NCI-H82 treated with DMSO at 0.1 percent for 48 hours (cell line): ENCODE measurements at regions not wholly inside any gene's neighbourhood (a gene's known extent, or its start where the extent isn't known, plus 50 kb on each side); places are given as distances from the start of the nearest gene placed in this dataset.

Experiments used
- DNase-seq: peaks from one replicate; lab custom pipeline; 2025; ENCODE audit not compliant: unreplicated experiment; lab: John Stamatoyannopoulos, UW

- no peak for DNase-seq
Observed at GRCh38 chr5:142435410-142436115, 110.7 kb upstream of the SPRY4 start.

GRCh38 chr5:142434322-142434612, 109.4 kb upstream of the SPRY4 start:
- DNase-seq: no peak

DNA sequence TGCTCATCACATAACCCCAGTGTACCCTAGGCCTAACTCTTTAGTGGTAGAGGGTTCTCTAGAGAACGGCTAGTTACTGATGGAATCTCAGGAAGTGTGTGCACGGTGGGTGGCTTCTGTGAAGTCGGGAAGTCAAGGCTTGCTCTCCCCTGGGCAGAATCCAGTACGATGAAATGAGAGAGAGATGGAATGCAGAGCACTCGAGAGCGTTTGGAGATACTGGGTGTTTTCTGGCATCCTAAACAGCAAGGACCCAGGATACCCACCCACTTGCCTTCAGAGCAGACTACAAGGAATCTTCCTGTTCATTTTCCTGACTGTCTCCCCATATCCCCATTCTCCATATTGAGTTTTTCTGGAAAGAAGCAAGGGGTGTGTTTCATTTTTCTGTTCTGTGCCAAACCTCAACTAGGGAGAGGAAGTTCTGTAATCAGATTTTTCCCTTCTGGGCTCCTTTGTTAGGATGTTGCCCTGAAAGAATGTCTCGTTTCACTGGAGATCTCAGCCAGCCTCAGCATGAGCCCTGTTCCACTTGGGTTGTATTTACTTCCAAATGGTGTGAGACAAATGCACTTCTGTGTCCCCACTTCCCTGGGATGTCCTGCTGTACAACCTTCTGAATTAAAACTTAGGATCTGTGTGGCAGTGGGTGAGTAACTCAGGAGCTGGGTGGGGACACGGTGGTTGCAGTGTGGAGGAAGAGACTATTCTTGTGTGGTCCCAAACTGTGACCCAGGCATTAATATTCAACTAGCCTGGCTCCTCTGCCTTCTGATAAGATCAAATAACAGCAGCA, 108.9 kb upstream of the SPRY4 start:
- no peak for DNase-seq

GRCh38 chr5:142432961-142433360, 108.1 kb upstream of the SPRY4 start:
- DNase-seq: no peak

GRCh38 chr5:142432369-142432863, 107.6 kb upstream of the SPRY4 start:
- no peak for DNase-seq

GRCh38 chr5:142428773-142429473, 104.1 kb upstream of the SPRY4 start:
- DNase-seq: no peak

- DNase-seq: peak; percentile 53
Observed at GRCh38 chr5:142428036-142428772, 103.4 kb upstream of the SPRY4 start.

DNA sequence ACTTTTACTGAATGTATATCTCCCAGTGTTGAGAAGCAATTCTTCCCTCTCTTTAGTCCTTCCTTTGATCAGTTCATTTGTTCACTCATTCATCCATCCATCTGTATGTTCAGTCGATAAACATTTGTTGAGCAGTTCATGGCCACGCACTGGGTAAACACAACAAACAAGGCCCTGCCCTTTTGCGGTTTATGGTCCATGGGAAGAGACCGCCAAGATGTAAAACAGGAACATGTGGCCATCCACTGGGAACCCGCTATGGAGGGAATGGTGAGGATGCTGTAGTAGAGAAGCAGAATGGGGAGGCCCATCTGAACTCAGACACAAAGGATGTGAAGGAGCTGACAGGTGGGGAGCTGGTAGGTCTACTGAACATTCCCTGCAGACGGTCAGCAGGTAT, 102.7 kb upstream of the SPRY4 start:
- DNase-seq: no peak

DNA sequence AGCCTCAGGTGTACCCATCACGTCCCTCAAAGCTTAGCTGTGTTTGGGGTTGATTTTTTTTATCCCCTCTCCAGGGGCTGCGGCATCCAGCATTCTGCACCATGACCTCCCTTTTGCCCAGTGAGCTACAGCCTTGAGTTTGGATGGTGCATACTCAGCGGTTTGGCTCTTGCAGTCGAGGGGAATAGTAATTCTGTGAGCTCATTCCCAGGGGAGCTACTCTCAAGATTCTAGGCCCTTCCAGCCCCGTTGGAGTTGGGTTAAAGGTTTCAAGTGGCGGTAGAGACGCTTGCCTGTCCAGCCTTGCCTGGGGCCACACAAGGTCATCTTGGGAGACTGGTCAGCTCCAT, 102.2 kb upstream of the SPRY4 start:
- DNase-seq: no peak

GRCh38 chr5:142426129-142427014, 101.6 kb upstream of the SPRY4 start:
- DNase-seq: no peak

GRCh38 chr5:142425286-142426065, 100.7 kb upstream of the SPRY4 start:
- DNase-seq: no peak

- no peak for DNase-seq
Observed at GRCh38 chr5:142422429-142422828, 97.6 kb upstream of the SPRY4 start.

DNA sequence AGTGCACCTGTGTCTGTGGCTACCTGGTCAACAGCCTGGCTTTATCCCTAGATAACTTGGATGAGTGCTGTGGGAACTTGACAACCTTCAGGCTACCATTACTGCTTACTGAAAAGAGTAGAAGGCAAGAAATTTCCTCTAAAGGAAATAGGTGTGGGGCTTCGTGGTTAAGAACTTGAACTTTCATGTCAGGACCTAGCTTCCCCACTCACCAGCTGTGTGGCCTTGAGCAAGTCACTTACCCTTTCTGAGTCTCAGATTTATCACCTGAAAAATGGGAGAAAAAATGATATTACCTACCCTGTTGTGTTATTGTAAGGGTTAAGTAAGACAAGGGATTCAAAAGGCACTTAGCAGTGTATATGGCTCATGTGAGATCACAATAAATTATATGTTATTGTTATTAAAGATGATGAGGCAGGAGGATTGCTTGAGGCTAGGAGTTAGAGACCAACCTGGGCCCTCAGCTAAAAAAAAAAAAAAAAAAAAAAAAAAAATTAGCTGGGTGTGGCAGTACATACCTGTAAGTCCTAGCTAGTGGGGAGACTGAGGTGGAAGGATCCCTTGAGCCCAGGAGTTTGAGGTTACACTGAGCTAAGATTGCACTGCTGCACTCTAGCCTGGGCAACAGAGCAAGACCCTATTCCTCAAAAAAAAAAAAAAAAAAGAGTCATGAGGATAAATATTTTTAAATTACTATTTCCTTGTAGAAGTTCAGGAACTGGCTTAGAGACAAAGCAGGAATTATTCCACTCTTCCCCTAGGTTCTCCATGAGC, 97.0 kb upstream of the SPRY4 start:
- no peak for DNase-seq

DNA sequence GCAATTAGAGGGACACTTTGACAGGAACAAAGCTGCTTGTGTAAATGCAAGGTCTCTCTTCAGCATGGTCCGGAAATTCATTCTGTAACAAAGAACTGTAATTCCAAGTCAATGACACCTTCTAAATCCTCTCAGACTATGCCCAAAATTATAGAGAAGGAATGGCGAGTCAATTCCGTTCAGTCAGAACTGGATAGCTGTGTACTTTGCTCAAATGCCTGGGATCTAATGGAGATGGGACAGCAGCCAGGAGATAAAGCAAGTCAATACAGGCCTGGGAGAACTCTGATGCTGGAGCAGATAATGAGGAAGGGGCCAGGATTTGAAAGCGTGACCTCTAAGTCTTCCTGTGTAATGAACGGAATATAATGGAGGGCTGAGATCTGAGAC, 96.4 kb upstream of the SPRY4 start:
- DNase-seq: no peak

- peak; percentile 93 for DNase-seq
Observed at GRCh38 chr5:142420561-142421227, 95.9 kb upstream of the SPRY4 start.

DNA sequence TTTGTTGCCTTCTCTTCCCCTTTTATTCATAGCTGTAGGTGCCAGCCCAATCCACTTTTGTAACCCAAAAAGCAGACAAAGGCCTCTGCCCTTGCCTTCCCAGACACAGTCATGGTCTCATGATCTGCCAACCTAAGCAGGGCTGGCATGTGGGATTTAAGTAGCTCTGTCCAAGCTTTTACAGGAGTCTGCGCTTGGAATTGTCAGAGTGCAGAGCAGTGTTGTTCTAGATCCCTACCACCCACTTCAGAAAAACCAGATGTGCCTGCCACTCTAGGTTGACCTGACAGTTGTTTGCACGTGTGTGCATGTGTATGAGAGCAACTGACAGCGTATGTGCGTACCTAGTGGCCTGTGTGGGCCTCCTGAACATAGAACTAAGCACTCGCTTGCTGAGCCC, 87.8 kb upstream of the SPRY4 start:
- DNase-seq: no peak

DNA sequence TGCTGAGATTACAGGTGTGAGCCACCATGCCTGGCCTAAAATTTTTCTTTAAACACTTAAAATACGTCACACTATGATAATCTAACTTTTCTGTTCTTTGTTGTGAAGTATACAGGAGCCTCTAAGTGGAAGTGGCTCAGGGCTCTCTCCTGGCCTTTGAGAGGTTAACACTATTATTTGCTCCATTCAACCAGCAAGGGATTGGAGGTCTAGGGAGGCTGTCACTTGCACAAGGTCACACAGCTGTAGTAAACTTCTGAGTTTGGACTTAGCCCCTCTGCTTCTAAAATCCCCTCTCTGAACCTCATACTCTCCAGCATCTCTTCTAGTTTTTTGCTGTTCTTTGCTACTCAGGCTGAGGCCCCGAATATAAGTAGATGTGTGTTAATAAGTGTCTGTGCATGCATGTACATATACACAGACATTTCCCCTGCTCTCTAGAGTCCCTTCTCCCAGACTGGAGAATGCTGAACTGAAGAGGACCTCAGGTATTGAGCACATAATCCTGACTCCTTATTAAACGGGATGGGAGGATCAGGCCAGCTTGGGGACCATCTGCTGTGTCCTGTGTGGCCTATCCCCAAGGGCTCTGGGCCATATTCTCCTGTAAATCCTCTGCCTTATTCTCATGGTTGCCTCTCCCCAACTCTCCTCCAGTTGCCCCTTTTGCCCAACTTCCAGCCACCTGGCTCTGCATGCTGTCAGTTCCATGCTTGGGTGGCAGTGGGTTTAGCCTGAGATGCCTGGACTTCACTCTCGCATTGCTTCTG, 87.0 kb upstream of the SPRY4 start:
- DNase-seq: peak; percentile 82

DNA sequence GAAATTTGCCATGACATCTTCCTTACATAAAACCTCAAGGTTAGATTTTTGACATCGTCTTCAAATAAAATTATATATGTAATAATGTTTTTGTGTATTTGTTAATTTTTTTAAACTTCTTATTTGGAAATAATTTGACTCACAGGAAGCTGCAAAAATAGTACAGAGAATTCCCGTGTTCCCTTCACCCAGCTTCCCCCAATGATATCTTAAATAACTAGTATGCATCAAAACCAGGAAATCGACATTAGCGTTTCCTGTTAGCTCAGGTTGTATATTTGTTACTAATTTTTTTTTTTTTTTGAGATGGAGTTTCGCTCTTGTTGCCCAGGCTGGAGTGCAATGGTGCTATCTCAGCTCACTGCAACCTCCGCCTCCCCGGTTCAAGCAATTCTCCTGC, 86.3 kb upstream of the SPRY4 start:
- DNase-seq: no peak
